ENCODE measurements at regions not wholly inside any gene's neighbourhood (a gene's known extent, or its start where the extent isn't known, plus 50 kb on each side); places are given as distances from the start of the nearest gene placed in this dataset.

DNA sequence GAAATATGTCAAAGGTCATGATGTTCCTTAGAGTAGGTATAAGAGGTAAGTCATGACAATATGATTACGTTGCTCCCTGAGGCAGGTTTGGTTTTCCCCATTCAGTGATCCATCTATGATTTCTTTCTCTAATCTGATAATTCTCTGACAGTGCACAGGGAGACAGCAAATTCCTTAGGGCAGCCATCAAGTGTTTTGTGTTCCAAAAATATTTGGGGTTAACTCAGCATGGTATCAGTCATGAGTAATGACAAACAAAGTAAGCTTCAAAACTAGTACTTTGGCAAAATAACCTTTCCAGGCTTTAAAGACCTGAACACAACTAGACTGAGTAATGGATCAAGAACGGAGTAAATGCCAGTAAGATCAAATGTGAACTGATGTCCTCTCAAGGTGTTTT lies 55.3 kb upstream of the SPATA31E1 start (continued):
- TF ChIP-seq SP1 (IDR thresholded peaks at IDR 0.05; ENCODE audit: low read depth, low read length) (no peak), MTA2 (IDR thresholded peaks at IDR 0.05; ENCODE audit: low read depth) (no peak), EGR1 (IDR thresholded peaks at IDR 0.05; ENCODE audit: borderline replicate concordance in 1 of 2, low read depth in 2 of 2, low read length in 2 of 2) (no peak), FOXK2 (IDR thresholded peaks at IDR 0.05) (no peak), ZNF622 (IDR thresholded peaks at IDR 0.05) (no peak), POLR2A (IDR thresholded peaks at IDR 0.05; ENCODE audit: low read depth, low read length) (no peak), ESRRA (IDR thresholded peaks at IDR 0.05; ENCODE audit: low read length) (no peak), MYC (IDR thresholded peaks at IDR 0.05; ENCODE audit: insufficient read depth, insufficient read length, insufficient replicate concordance, low read length, severe bottlenecking) (no peak), RB1 (IDR thresholded peaks at IDR 0.05; ENCODE audit: borderline replicate concordance) (no peak)

- no peak for FAIRE-seq
- H2AFZ ChIP-seq (ENCODE audit: control insufficient read depth, low read depth, low read length), result no peak overlapping the region
- no peak for ATAC-seq
- H3K9me3 ChIP-seq (replicated peaks; ENCODE audit: control insufficient read depth, insufficient read depth, low read length), result no peaks in the 10 kb centered on the region
- no TSS peak for BruUV-seq (replicated peaks)
- POLR2A ChIA-PET, result no interaction called here
- intact Hi-C loops (cut with micrococcal nuclease; ENCODE audit: unreplicated experiment) (loop anchor here (10.0 kb wide), 1 partner anchor 615 kb away; no protein-coding TSS in a partner anchor), in situ Hi-C loops (cut with MboI) (no loop called here)
- RAD21 ChIA-PET (ENCODE audit: unreplicated experiment), result no interaction called here
- H3K79me2 ChIP-seq (ENCODE audit: control insufficient read depth, insufficient read depth, low read length), result no peaks in the 10 kb centered on the region
- 100% methylated on average over 1 of the region's 1 CpG for WGBS (ENCODE audit: insufficient coverage, insufficient replicate concordance, low lambda C conversion rate, missing lambda C conversion rate)
- TF ChIP-seq TCF7 (IDR thresholded peaks at IDR 0.05; ENCODE audit: borderline replicate concordance), result no peak
- TF ChIP-seq EZH2 (IDR thresholded peaks at IDR 0.05; ENCODE audit: borderline replicate concordance, control insufficient read depth, low read depth, low read length), result no peak
- TF ChIP-seq, protein P1, sequence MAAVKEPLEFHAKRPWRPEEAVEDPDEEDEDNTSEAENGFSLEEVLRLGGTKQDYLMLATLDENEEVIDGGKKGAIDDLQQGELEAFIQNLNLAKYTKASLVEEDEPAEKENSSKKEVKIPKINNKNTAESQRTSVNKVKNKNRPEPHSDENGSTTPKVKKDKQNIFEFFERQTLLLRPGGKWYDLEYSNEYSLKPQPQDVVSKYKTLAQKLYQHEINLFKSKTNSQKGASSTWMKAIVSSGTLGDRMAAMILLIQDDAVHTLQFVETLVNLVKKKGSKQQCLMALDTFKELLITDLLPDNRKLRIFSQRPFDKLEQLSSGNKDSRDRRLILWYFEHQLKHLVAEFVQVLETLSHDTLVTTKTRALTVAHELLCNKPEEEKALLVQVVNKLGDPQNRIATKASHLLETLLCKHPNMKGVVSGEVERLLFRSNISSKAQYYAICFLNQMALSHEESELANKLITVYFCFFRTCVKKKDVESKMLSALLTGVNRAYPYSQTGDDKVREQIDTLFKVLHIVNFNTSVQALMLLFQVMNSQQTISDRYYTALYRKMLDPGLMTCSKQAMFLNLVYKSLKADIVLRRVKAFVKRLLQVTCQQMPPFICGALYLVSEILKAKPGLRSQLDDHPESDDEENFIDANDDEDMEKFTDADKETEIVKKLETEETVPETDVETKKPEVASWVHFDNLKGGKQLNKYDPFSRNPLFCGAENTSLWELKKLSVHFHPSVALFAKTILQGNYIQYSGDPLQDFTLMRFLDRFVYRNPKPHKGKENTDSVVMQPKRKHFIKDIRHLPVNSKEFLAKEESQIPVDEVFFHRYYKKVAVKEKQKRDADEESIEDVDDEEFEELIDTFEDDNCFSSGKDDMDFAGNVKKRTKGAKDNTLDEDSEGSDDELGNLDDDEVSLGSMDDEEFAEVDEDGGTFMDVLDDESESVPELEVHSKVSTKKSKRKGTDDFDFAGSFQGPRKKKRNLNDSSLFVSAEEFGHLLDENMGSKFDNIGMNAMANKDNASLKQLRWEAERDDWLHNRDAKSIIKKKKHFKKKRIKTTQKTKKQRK (IDR thresholded peaks at IDR 0.05; ENCODE audit: low read depth, low read length), result no peak
- no peak for TF ChIP-seq CREB1 (IDR thresholded peaks at IDR 0.05; ENCODE audit: low read depth)
- H3K4me1 ChIP-seq (ENCODE audit: control insufficient read depth, insufficient read depth, low read length), result no peaks in the 10 kb centered on the region
- DNase-seq (ENCODE audit: low read depth, low spot score), result no peak
- no peaks in the 10 kb centered on the region for H3K36me3 ChIP-seq (ENCODE audit: control insufficient read depth in 2 of 2, insufficient read depth in 2 of 2, low read length in 1 of 2)
- no peak overlapping the region for H3K4me3 ChIP-seq
- H3K4me2 ChIP-seq (ENCODE audit: control insufficient read depth, insufficient read depth), result no peak overlapping the region
- H3K9ac ChIP-seq (ENCODE audit: control insufficient read depth, insufficient read depth, low read length), result no peak overlapping the region
- SMC1A ChIA-PET (ENCODE audit: uncharacterized antibody, unreplicated experiment), result interaction anchor here (0.9 kb wide), 1 partner anchor 21 kb away, joined by 3 read pairs; no protein-coding TSS in a partner anchor
- no peaks in the 10 kb centered on the region for H3K27me3 ChIP-seq (replicated peaks in 1 of 2; ENCODE audit: control insufficient read depth in 2 of 2, insufficient read depth in 2 of 2, low read length in 1 of 2)
- CTCF ChIA-PET, result no interaction called here
- no peak overlapping the region for H3K27ac ChIP-seq (ENCODE audit: control insufficient read depth, insufficient read depth)
- H4K20me1 ChIP-seq (ENCODE audit: control insufficient read depth, insufficient read depth), result no peaks in the 10 kb centered on the region
Observed at GRCh38 chr9:87829756-87830155, 52.9 kb upstream of the SPATA31E1 start.
